ENCODE measurements at regions not wholly inside any gene's neighbourhood (a gene's known extent, or its start where the extent isn't known, plus 50 kb on each side); places are given as distances from the start of the nearest gene placed in this dataset.

- H3K27me3 ChIP-seq (ENCODE audit: insufficient read depth, insufficient read length) = no peaks in the 10 kb centered on the region
- no peaks in the 10 kb centered on the region for H3K4me1 ChIP-seq (ENCODE audit: insufficient read depth, insufficient read length)
- DNase-seq (ENCODE audit: low read depth, low spot score) = no peak
- TF ChIP-seq ZNF274 (IDR thresholded peaks at IDR 0.05; ENCODE audit: low read depth, low read length) (no peak), SUZ12 (IDR thresholded peaks at IDR 0.05; ENCODE audit: extremely low read depth, insufficient read depth, insufficient read length) (no peak), YY1 (IDR thresholded peaks at IDR 0.05; ENCODE audit: insufficient read depth, insufficient read length) (no peak)
- no peaks in the 10 kb centered on the region for H3K9me3 ChIP-seq (ENCODE audit: insufficient read depth, low read length)
- no peak overlapping the region for H3K4me3 ChIP-seq (ENCODE audit: insufficient read length, low read depth)
- H3K36me3 ChIP-seq (ENCODE audit: insufficient read depth, insufficient read length, low read length) = no peaks in the 10 kb centered on the region
- no peak overlapping the region for H3K9ac ChIP-seq (ENCODE audit: insufficient read length, low read depth)
Observed at GRCh38 chr4:36824682-36825081, 419.9 kb upstream of the NWD2 start.

- Histone ChIP-seq H3K4me1 (ENCODE audit: insufficient read depth, insufficient read length) (no peaks in the 10 kb centered on the region), H3K36me3 (ENCODE audit: insufficient read depth, insufficient read length, low read length) (no peaks in the 10 kb centered on the region), H3K27me3 (ENCODE audit: insufficient read depth, insufficient read length) (no peaks in the 10 kb centered on the region), H3K9ac (ENCODE audit: insufficient read length, low read depth) (no peak overlapping the region), H3K9me3 (ENCODE audit: insufficient read depth, low read length) (no peaks in the 10 kb centered on the region), H3K4me3 (ENCODE audit: insufficient read length, low read depth) (no peak overlapping the region)
- TF ChIP-seq YY1 (IDR thresholded peaks at IDR 0.05; ENCODE audit: insufficient read depth, insufficient read length) (no peak), SUZ12 (IDR thresholded peaks at IDR 0.05; ENCODE audit: extremely low read depth, insufficient read depth, insufficient read length) (no peak), ZNF274 (IDR thresholded peaks at IDR 0.05; ENCODE audit: low read depth, low read length) (no peak)
- no peak for DNase-seq (ENCODE audit: low read depth, low spot score)
Observed at GRCh38 chr4:36835246-36835645, 409.3 kb upstream of the NWD2 start.

- Histone ChIP-seq H3K27me3 (ENCODE audit: insufficient read depth, insufficient read length) (no peaks in the 10 kb centered on the region), H3K4me1 (ENCODE audit: insufficient read depth, insufficient read length) (no peaks in the 10 kb centered on the region), H3K4me3 (ENCODE audit: insufficient read length, low read depth) (no peak overlapping the region), H3K36me3 (ENCODE audit: insufficient read depth, insufficient read length, low read length) (no peaks in the 10 kb centered on the region), H3K9me3 (ENCODE audit: insufficient read depth, low read length) (no peaks in the 10 kb centered on the region), H3K9ac (ENCODE audit: insufficient read length, low read depth) (no peak overlapping the region)
- TF ChIP-seq SUZ12 (IDR thresholded peaks at IDR 0.05; ENCODE audit: extremely low read depth, insufficient read depth, insufficient read length) = no peak
- TF ChIP-seq ZNF274 (IDR thresholded peaks at IDR 0.05; ENCODE audit: low read depth, low read length) = no peak
- no peak for TF ChIP-seq YY1 (IDR thresholded peaks at IDR 0.05; ENCODE audit: insufficient read depth, insufficient read length)
- no peak for DNase-seq (ENCODE audit: low read depth, low spot score)
Observed at GRCh38 chr4:36841583-36842326, 402.8 kb upstream of the NWD2 start.

- TF ChIP-seq YY1 (IDR thresholded peaks at IDR 0.05; ENCODE audit: insufficient read depth, insufficient read length) (no peak), SUZ12 (IDR thresholded peaks at IDR 0.05; ENCODE audit: extremely low read depth, insufficient read depth, insufficient read length) (no peak), ZNF274 (IDR thresholded peaks at IDR 0.05; ENCODE audit: low read depth, low read length) (no peak)
- no peaks in the 10 kb centered on the region for H3K9me3 ChIP-seq (ENCODE audit: insufficient read depth, low read length)
- DNase-seq (ENCODE audit: low read depth, low spot score) = no peak
- H3K9ac ChIP-seq (ENCODE audit: insufficient read length, low read depth) = no peak overlapping the region
- H3K4me3 ChIP-seq (ENCODE audit: insufficient read length, low read depth) = no peak overlapping the region
- H3K27me3 ChIP-seq (ENCODE audit: insufficient read depth, insufficient read length) = no peaks in the 10 kb centered on the region
- no peaks in the 10 kb centered on the region for H3K36me3 ChIP-seq (ENCODE audit: insufficient read depth, insufficient read length, low read length)
- no peaks in the 10 kb centered on the region for H3K4me1 ChIP-seq (ENCODE audit: insufficient read depth, insufficient read length)
Observed at GRCh38 chr4:36844448-36844847, 400.1 kb upstream of the NWD2 start.

GRCh38 chr4:36852856-36853255, 391.7 kb upstream of the NWD2 start:
- no peak for DNase-seq (ENCODE audit: low read depth, low spot score)
- Histone ChIP-seq H3K4me3 (ENCODE audit: insufficient read length, low read depth) (no peak overlapping the region), H3K27me3 (ENCODE audit: insufficient read depth, insufficient read length) (no peaks in the 10 kb centered on the region), H3K4me1 (ENCODE audit: insufficient read depth, insufficient read length) (no peaks in the 10 kb centered on the region), H3K36me3 (ENCODE audit: insufficient read depth, insufficient read length, low read length) (no peaks in the 10 kb centered on the region), H3K9ac (ENCODE audit: insufficient read length, low read depth) (no peak overlapping the region), H3K9me3 (ENCODE audit: insufficient read depth, low read length) (no peaks in the 10 kb centered on the region)
- TF ChIP-seq YY1 (IDR thresholded peaks at IDR 0.05; ENCODE audit: insufficient read depth, insufficient read length) (no peak), SUZ12 (IDR thresholded peaks at IDR 0.05; ENCODE audit: extremely low read depth, insufficient read depth, insufficient read length) (no peak), ZNF274 (IDR thresholded peaks at IDR 0.05; ENCODE audit: low read depth, low read length) (no peak)

- Histone ChIP-seq H3K27me3 (ENCODE audit: insufficient read depth, insufficient read length) (no peaks in the 10 kb centered on the region), H3K9me3 (ENCODE audit: insufficient read depth, low read length) (no peaks in the 10 kb centered on the region), H3K4me3 (ENCODE audit: insufficient read length, low read depth) (no peak overlapping the region), H3K36me3 (ENCODE audit: insufficient read depth, insufficient read length, low read length) (no peaks in the 10 kb centered on the region), H3K4me1 (ENCODE audit: insufficient read depth, insufficient read length) (no peaks in the 10 kb centered on the region), H3K9ac (ENCODE audit: insufficient read length, low read depth) (no peak overlapping the region)
- DNase-seq (ENCODE audit: low read depth, low spot score) = no peak
- TF ChIP-seq ZNF274 (IDR thresholded peaks at IDR 0.05; ENCODE audit: low read depth, low read length) (no peak), SUZ12 (IDR thresholded peaks at IDR 0.05; ENCODE audit: extremely low read depth, insufficient read depth, insufficient read length) (no peak), YY1 (IDR thresholded peaks at IDR 0.05; ENCODE audit: insufficient read depth, insufficient read length) (no peak)
Observed at GRCh38 chr4:36854554-36854953, 390.0 kb upstream of the NWD2 start.

GRCh38 chr4:36863601-36864000, 380.9 kb upstream of the NWD2 start:
- no peak for TF ChIP-seq YY1 (IDR thresholded peaks at IDR 0.05; ENCODE audit: insufficient read depth, insufficient read length)
- no peak for TF ChIP-seq SUZ12 (IDR thresholded peaks at IDR 0.05; ENCODE audit: extremely low read depth, insufficient read depth, insufficient read length)
- no peak for TF ChIP-seq ZNF274 (IDR thresholded peaks at IDR 0.05; ENCODE audit: low read depth, low read length)

More at GRCh38 chr4:36863601-36864000, 380.9 kb upstream of the NWD2 start:
- no peaks in the 10 kb centered on the region for H3K4me1 ChIP-seq (ENCODE audit: insufficient read depth, insufficient read length)
- no peak for DNase-seq (ENCODE audit: low read depth, low spot score)
- no peaks in the 10 kb centered on the region for H3K27me3 ChIP-seq (ENCODE audit: insufficient read depth, insufficient read length)
- no peaks in the 10 kb centered on the region for H3K9me3 ChIP-seq (ENCODE audit: insufficient read depth, low read length)
- no peaks in the 10 kb centered on the region for H3K36me3 ChIP-seq (ENCODE audit: insufficient read depth, insufficient read length, low read length)
- H3K4me3 ChIP-seq (ENCODE audit: insufficient read length, low read depth) = no peak overlapping the region
- no peak overlapping the region for H3K9ac ChIP-seq (ENCODE audit: insufficient read length, low read depth)

Data from NT2/D1 (cell line).